ENCODE measurements at regions not wholly inside any gene's neighbourhood (a gene's known extent, or its start where the extent isn't known, plus 50 kb on each side); places are given as distances from the start of the nearest gene placed in this dataset.

GRCh38 chr1:87501738-87502137, 173.1 kb downstream of the LMO4 start:
- Histone ChIP-seq H3K36me3 (replicated peaks; ENCODE audit: insufficient read depth, low read length) (no peaks in the 10 kb centered on the region), H3K4me3 (ENCODE audit: low read length) (no peak overlapping the region), H4K20me1 (ENCODE audit: insufficient read depth, low read length) (no peaks in the 10 kb centered on the region), H3K9ac (ENCODE audit: low read length) (no peak overlapping the region), H3K9me2 (replicated peaks; ENCODE audit: insufficient read depth, low read length) (no peaks in the 10 kb centered on the region), H2AFZ (ENCODE audit: low read length) (no peak overlapping the region), H3F3A (ENCODE audit: insufficient read depth, low read length) (no peaks in the 10 kb centered on the region), H3K4me1 (ENCODE audit: low read length) (no peaks in the 10 kb centered on the region), H3K79me2 (ENCODE audit: low read length) (no peaks in the 10 kb centered on the region), H3K27me3 (replicated peaks; ENCODE audit: insufficient read depth, low read length) (no peaks in the 10 kb centered on the region), H3K27ac (ENCODE audit: low read length) (no peak overlapping the region), H3K4me2 (ENCODE audit: low read depth, low read length) (no peak overlapping the region), H3K9me3 (replicated peaks; ENCODE audit: insufficient read depth, low read length) (no peaks in the 10 kb centered on the region)
- no peak for TF ChIP-seq EZH2phosphoT487 (IDR thresholded peaks at IDR 0.05; ENCODE audit: low read length)
- no peak for TF ChIP-seq EZH2 (optimal IDR thresholded peaks at IDR 0.05; ENCODE audit: low read depth, low read length)
- TF ChIP-seq CTCF (IDR thresholded peaks at IDR 0.05; ENCODE audit: low read length), result no peak
- no peak for DNase-seq

- Histone ChIP-seq H3K9me3 (replicated peaks; ENCODE audit: insufficient read depth, low read length) (no peaks in the 10 kb centered on the region), H3K4me1 (ENCODE audit: low read length) (no peaks in the 10 kb centered on the region), H3K9me2 (replicated peaks; ENCODE audit: insufficient read depth, low read length) (no peaks in the 10 kb centered on the region), H4K20me1 (ENCODE audit: insufficient read depth, low read length) (no peaks in the 10 kb centered on the region), H3K4me2 (ENCODE audit: low read depth, low read length) (no peak overlapping the region), H3F3A (ENCODE audit: insufficient read depth, low read length) (no peaks in the 10 kb centered on the region), H3K27me3 (replicated peaks; ENCODE audit: insufficient read depth, low read length) (no peaks in the 10 kb centered on the region), H3K27ac (ENCODE audit: low read length) (no peak overlapping the region), H3K9ac (ENCODE audit: low read length) (no peak overlapping the region), H2AFZ (ENCODE audit: low read length) (no peak overlapping the region), H3K4me3 (ENCODE audit: low read length) (no peak overlapping the region), H3K79me2 (ENCODE audit: low read length) (no peaks in the 10 kb centered on the region), H3K36me3 (replicated peaks; ENCODE audit: insufficient read depth, low read length) (no peaks in the 10 kb centered on the region)
- TF ChIP-seq EZH2phosphoT487 (IDR thresholded peaks at IDR 0.05; ENCODE audit: low read length), result no peak
- DNase-seq, result no peak
Measured at GRCh38 chr1:87505391-87505983, 176.8 kb downstream of the LMO4 start.

- no peak overlapping the region for H2AFZ ChIP-seq (ENCODE audit: low read length)
- no peaks in the 10 kb centered on the region for H3K36me3 ChIP-seq (replicated peaks; ENCODE audit: insufficient read depth, low read length)
- H3K9me2 ChIP-seq (replicated peaks; ENCODE audit: insufficient read depth, low read length), result no peaks in the 10 kb centered on the region
- no peaks in the 10 kb centered on the region for H3K27me3 ChIP-seq (replicated peaks; ENCODE audit: insufficient read depth, low read length)
- no peak overlapping the region for H3K9ac ChIP-seq (ENCODE audit: low read length)
- no peak overlapping the region for H3K4me2 ChIP-seq (ENCODE audit: low read depth, low read length)
- no peaks in the 10 kb centered on the region for H3K79me2 ChIP-seq (ENCODE audit: low read length)
- H3F3A ChIP-seq (ENCODE audit: insufficient read depth, low read length), result no peaks in the 10 kb centered on the region
- no peak for DNase-seq
- no peak overlapping the region for H3K4me3 ChIP-seq (ENCODE audit: low read length)
- no peaks in the 10 kb centered on the region for H3K4me1 ChIP-seq (ENCODE audit: low read length)
- TF ChIP-seq EZH2phosphoT487 (IDR thresholded peaks at IDR 0.05; ENCODE audit: low read length), result no peak
- TF ChIP-seq EZH2 (optimal IDR thresholded peaks at IDR 0.05; ENCODE audit: low read depth, low read length), result no peak
- TF ChIP-seq CTCF (IDR thresholded peaks at IDR 0.05; ENCODE audit: low read length), result no peak
- H3K27ac ChIP-seq (ENCODE audit: low read length), result no peak overlapping the region
- no peaks in the 10 kb centered on the region for H4K20me1 ChIP-seq (ENCODE audit: insufficient read depth, low read length)
- H3K9me3 ChIP-seq (replicated peaks; ENCODE audit: insufficient read depth, low read length), result no peaks in the 10 kb centered on the region
Measured at GRCh38 chr1:87506147-87506546, 177.5 kb downstream of the LMO4 start.

- DNase-seq, result no peak
- TF ChIP-seq EZH2phosphoT487 (IDR thresholded peaks at IDR 0.05; ENCODE audit: low read length), result no peak
- TF ChIP-seq EZH2 (optimal IDR thresholded peaks at IDR 0.05; ENCODE audit: low read depth, low read length), result no peak
- no peak for TF ChIP-seq CTCF (IDR thresholded peaks at IDR 0.05; ENCODE audit: low read length)
- Histone ChIP-seq H3F3A (ENCODE audit: insufficient read depth, low read length) (no peaks in the 10 kb centered on the region), H3K4me3 (ENCODE audit: low read length) (no peak overlapping the region), H2AFZ (ENCODE audit: low read length) (no peak overlapping the region), H3K9ac (ENCODE audit: low read length) (no peak overlapping the region), H3K27ac (ENCODE audit: low read length) (no peak overlapping the region), H3K9me3 (replicated peaks; ENCODE audit: insufficient read depth, low read length) (no peaks in the 10 kb centered on the region), H3K4me1 (ENCODE audit: low read length) (no peaks in the 10 kb centered on the region), H3K9me2 (replicated peaks; ENCODE audit: insufficient read depth, low read length) (no peaks in the 10 kb centered on the region), H4K20me1 (ENCODE audit: insufficient read depth, low read length) (no peaks in the 10 kb centered on the region), H3K79me2 (ENCODE audit: low read length) (no peaks in the 10 kb centered on the region), H3K36me3 (replicated peaks; ENCODE audit: insufficient read depth, low read length) (no peaks in the 10 kb centered on the region), H3K27me3 (replicated peaks; ENCODE audit: insufficient read depth, low read length) (no peaks in the 10 kb centered on the region), H3K4me2 (ENCODE audit: low read depth, low read length) (no peak overlapping the region)
Measured at GRCh38 chr1:87508247-87508787, 179.6 kb downstream of the LMO4 start.
